GM12864 (cell line): ENCODE measurements at regions not wholly inside any gene's neighbourhood (a gene's known extent, or its start where the extent isn't known, plus 50 kb on each side); places are given as distances from the start of the nearest gene placed in this dataset.
"Not testable (repeated sequence)": the region's sequence is repeated elsewhere in the genome, so short reads cannot be mapped to it uniquely, and the experiment has no call there.

ENCODE experiments used
- DNase-seq: peaks from one replicate; pipeline ENCODE4 v3.0.0-alpha.2; 2011; ENCODE audit warnings: low read depth
- H3K4me3 ChIP-seq: 2 replicates; pipeline ENCODE4 v1.5.1; 2011; ENCODE audit warnings: mild to moderate bottlenecking, low read depth, low read length, control low read depth
- TF ChIP-seq, protein P1 (sequence below): IDR thresholded peaks from 2 replicates; pipeline ENCODE4 v1.5.1; 2011; ENCODE audit warnings: low read depth, mild to moderate bottlenecking, moderate library complexity, low read length, control low read depth, inconsistent platforms; ENCODE audit errors: missing control alignments

DNA sequence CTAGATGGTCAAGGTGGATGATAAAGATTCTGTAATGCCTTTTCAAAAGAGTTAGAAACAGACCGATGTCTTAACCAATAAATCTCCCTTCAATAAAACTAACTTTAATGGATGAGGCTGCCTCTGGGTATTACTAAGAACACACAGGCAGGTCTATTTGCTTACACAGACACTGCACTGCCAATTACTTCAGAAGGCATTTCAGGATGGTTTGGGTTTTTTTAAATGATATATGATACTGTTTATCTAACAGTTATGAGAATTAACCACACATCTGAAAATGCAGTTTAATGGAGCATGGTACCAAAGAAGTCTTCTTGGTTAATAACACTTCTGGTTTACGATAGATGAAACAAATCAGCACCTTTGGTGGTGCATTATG lies 367.9 kb upstream of the GRAMD2B start:
- TF ChIP-seq, protein P1, sequence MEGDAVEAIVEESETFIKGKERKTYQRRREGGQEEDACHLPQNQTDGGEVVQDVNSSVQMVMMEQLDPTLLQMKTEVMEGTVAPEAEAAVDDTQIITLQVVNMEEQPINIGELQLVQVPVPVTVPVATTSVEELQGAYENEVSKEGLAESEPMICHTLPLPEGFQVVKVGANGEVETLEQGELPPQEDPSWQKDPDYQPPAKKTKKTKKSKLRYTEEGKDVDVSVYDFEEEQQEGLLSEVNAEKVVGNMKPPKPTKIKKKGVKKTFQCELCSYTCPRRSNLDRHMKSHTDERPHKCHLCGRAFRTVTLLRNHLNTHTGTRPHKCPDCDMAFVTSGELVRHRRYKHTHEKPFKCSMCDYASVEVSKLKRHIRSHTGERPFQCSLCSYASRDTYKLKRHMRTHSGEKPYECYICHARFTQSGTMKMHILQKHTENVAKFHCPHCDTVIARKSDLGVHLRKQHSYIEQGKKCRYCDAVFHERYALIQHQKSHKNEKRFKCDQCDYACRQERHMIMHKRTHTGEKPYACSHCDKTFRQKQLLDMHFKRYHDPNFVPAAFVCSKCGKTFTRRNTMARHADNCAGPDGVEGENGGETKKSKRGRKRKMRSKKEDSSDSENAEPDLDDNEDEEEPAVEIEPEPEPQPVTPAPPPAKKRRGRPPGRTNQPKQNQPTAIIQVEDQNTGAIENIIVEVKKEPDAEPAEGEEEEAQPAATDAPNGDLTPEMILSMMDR = no peak
- no peak overlapping the region for H3K4me3 ChIP-seq
- no peak for DNase-seq

DNA sequence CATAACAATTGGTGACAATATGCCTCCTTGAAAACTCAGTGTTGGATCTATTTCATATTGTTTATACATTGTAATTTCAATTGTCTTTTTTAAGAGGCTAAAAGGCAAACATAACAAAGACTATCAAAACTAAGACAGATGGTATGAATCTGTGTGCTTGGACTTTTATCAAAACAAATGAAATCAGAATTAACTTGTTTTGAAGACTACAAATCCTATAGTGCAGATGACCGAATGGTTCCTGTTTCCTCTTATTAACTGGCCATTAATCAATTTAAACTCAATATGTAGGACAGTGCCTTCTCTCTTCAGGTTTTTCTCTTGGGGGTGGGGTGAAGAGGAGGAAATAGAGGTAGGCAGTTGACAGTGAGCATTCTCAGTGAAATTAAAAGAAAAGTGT lies 366.9 kb upstream of the GRAMD2B start:
- DNase-seq = no peak
- H3K4me3 ChIP-seq = no peak overlapping the region
- TF ChIP-seq, protein P1 = no peak

DNA sequence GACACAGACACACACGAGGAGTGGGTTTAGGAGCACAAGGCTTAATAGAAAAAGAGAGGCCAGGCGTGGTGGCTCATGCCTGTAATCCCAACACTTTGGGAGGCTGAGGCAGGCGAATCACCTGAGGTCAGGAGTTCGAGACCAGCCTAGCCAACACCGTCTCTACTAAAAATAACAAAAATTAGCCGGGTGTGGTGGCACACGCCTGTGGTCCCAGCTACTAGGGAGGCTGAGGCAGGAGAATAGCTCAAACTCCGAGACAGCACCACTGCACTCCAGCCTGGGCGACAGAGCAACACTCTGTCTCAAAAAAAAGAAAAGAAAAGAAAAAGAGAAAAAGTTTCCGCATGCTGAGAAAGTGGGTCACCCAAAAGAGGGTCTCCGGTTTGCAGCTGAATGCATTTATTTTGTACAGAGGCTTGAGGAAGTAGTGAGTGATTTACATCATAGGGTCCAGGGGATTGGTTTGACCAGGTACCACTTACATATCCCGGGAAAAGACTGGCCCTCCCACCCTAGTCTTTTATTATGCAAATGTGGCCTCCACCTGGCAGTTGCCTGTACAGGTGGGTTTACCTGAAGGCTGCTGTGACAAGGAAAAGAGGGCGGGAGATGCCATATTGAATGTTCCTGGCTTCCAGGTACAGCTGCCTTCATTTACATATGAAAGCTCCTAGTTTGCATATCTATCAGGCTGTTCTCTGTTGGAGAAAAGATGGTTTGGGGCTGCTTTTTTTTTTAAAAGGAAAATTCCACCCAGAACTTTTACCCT lies 366.2 kb upstream of the GRAMD2B start:
- DNase-seq = no peak
- no peak overlapping the region for H3K4me3 ChIP-seq
- TF ChIP-seq, protein P1 = no peak

DNA sequence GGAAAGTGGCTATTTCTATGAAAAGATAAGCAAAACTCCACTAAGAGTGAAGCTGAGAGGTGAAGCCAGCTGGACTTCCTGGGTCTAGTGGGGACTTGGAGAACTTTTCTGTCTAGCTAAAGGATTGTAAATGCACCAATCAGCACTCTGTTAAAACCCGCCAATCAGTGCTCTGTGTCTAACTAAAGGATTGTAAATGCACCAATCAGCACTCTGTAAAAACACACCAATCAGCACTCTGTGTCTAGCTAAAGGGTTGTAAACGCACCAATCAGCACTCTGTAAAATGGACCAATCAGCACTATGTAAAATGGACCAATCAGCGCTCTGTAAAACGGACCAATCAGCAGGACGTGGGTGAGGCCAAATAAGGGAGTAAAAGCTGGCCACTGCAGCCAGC lies 364.8 kb upstream of the GRAMD2B start:
- DNase-seq, H3K4me3 ChIP-seq: not testable (repeated sequence)

DNA sequence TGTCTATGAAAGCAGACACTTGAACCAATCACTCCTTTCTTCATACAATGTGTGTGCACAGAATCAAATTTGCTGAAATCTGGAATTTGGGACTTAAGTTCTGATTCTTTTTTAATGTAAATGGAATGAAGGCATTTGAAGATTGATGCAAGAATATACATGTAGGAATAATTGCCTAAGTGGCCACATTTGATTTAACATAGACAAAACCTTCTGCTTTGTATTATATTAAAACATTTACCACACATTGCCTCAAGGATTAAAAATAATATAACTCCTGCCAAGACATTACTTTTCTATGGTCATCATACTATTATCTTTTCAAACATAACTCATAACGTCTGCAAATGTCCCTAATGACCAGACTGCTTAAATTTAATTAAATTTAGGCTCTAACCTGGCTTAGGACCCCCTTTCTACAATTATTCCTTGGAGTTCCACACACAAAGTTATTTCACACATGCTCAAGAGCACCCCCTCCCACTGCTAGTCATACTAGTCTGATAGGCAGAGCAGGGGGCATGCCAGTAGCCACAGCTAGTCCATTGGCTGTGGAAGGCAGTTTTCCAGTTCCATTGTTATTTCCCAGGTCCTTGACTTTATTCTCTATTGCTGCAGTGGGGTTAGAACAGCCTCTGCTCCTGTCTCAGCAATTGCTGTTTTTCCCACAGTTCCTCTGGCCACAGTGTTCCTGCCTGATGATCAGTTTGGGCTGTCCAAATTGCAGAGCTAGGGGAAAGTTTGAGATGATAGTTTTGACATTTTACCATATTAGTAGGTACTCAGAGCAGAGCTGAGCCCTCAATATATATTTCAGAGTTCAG lies 360.6 kb upstream of the GRAMD2B start:
- H3K4me3 ChIP-seq = no peak overlapping the region
- TF ChIP-seq, protein P1 = no peak
- DNase-seq = no peak

DNA sequence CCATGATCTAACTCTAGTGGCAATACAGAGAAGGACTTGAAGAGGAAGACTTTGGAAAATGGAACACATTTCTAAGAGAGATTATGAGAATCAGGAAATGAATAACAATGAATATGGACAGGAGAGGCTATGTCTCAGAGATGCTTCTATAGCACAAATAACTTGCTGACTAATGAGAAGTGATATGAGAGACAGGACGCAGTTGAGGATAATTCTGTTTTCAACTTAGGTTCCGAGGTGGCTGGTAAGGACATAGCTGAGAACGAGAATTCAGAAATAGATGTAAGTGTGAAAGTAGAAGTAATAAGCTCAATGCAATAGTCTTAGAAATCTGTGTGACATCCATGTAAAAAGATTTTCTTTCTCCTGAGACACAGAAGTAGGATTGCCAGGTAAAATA lies 358.1 kb upstream of the GRAMD2B start:
- H3K4me3 ChIP-seq = no peak overlapping the region
- TF ChIP-seq, protein P1 = no peak
- no peak for DNase-seq

DNA sequence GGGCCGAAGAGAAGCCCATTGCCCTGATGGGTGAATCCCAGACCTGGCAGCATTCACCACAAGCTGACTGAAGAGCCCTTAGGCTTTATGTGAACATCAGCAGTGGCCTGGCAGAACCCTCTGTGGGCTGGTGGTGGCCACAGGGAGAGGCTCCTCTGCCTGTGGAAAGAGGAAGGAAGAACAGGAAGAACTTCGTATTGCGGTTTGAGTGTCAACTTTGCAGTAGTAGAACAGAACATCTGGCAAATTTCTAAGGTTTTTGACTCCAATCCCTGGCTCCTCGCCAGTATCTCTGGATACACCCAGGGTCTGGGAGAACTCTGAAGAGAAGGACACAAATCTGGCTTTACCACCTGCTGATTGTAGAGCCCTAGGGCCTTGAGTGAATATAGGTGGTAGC lies 356.4 kb upstream of the GRAMD2B start:
- TF ChIP-seq, protein P1 = no peak

More for the DNA sequence above, 356.4 kb upstream of the GRAMD2B start:
- no peak for DNase-seq
- H3K4me3 ChIP-seq = no peak overlapping the region
